Stimulated activated memory B cell treated with anti-CD40 and anti-IgM and Interleukin-4, amounts not matched to agents 10 μg/mL and 1 μg/mL and 100 μg/mL, for 72 hours (primary cell): ENCODE measurements at regions not wholly inside any gene's neighbourhood (a gene's known extent, or its start where the extent isn't known, plus 50 kb on each side); places are given as distances from the start of the nearest gene placed in this dataset.

Experiments
- ATAC-seq: fragments of 150-1000 bp; cut with Tn5 transposase; 2 replicates; pipeline ENCODE4 v1.10.0; 2021
- H3K27ac Mint-ChIP-seq: one replicate; pipeline ENCODE4 v1.8.0; 2022; ENCODE audit warnings: mild to moderate bottlenecking, mixed read lengths
- H3K27me3 Mint-ChIP-seq: one replicate; pipeline ENCODE4 v1.8.0; 2022; ENCODE audit warnings: mixed read lengths
- H3K36me3 Mint-ChIP-seq: one replicate; pipeline ENCODE4 v1.8.0; 2022; ENCODE audit warnings: mixed read lengths
- H3K4me1 Mint-ChIP-seq: one replicate; pipeline ENCODE4 v1.8.0; 2022; ENCODE audit warnings: mixed read lengths
- H3K4me3 Mint-ChIP-seq: one replicate; pipeline ENCODE4 v1.8.0; 2022; ENCODE audit warnings: mild to moderate bottlenecking, moderate library complexity, mixed read lengths
- H3K9me3 Mint-ChIP-seq: one replicate; pipeline ENCODE4 v1.8.0; 2022; ENCODE audit warnings: mixed read lengths

DNA sequence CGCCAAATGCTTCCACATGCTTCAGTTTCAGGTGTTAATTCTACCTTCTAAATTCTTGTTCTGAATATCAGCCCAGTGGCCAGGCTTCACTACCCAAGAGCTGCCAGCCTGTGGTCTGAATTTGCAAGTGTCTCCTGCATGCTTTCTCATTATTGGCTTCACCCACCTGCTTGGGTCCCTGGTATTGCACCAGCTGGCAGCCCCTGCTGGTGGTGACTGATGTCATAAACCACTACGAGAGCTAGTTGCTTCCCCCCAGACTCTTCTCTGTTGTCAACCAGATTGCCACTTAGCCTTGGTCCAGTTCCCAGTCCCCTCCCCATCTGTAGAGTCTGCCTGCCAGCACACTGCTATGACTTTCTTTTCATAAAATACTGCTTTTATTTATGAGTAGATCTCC lies 197.7 kb upstream of the DUSP10 start:
- Mint-ChIP-seq H3K9me3 (peaks cover 5% of the 10 kb centered on the region), H3K27me3 (no peaks in the 10 kb centered on the region), H3K4me1 (peaks cover 16% of the 10 kb centered on the region), H3K27ac (peak overlapping the region; percentile 27), H3K4me3 (no peak overlapping the region), H3K36me3 (no peaks in the 10 kb centered on the region)
- peak; percentile 91 for ATAC-seq

DNA sequence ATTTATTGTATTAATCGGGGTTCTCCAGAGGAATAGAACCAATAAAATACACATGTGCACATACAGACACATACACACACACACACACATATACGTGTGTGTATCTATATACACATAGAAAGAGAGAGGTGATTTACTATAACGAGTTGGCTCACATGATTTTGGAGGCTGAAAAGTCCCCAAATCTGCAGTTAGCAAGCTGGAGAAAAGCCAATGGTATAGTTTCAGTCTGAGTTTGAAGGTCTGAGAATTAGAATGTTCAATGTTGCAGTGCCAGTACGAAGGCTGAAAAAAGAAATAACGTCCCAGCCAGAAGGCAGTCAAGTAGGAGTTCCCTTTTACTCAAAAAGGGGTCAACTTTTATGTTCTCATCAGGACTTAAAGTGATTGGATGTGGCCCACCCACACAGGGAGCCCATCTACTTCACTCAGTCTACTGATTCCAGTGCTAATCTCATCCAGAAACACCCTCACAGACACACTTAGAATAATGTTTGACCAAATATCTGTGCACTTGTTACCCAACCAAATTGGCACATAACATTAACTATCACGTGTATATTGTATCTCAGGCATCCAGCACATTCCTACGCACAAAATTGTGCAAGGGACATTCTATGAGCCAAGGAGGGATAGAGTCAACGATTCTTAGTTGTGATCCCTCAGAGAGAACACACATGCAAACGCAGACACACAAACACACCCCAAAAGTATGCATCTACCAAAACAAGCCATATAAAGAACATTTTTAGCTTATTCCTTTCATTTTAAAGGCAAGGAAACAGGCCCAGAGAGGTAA lies 195.5 kb upstream of the DUSP10 start:
- H3K36me3 Mint-ChIP-seq = no peaks in the 10 kb centered on the region
- peaks cover 16% of the 10 kb centered on the region for H3K4me1 Mint-ChIP-seq
- no peak for ATAC-seq
- H3K27me3 Mint-ChIP-seq = no peaks in the 10 kb centered on the region
- no peaks in the 10 kb centered on the region for H3K9me3 Mint-ChIP-seq
- H3K4me3 Mint-ChIP-seq = no peak overlapping the region
- H3K27ac Mint-ChIP-seq = no peak overlapping the region

DNA sequence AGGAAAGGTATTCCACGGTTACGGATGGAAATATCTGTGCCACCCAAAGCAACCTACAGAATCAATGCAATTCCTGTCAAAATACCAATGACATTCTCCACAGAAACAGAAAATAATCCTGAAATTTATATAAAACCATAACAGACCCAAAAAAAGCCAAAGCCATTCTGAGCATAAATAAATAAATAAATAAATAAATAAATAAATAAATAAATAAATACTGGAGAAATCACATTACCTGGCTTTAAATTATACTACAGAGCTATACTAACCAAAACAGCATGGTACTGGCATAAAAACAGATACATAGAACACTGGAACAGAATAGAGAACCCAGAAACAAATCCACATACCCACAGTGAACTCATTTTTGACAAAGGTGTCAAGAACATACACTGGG lies 191.9 kb upstream of the DUSP10 start:
- Mint-ChIP-seq H3K9me3 (peaks cover 6% of the 10 kb centered on the region), H3K4me1 (peaks cover 2% of the 10 kb centered on the region), H3K36me3 (no peaks in the 10 kb centered on the region), H3K27me3 (no peaks in the 10 kb centered on the region), H3K27ac (no peak overlapping the region), H3K4me3 (no peak overlapping the region)
- no peak for ATAC-seq

DNA sequence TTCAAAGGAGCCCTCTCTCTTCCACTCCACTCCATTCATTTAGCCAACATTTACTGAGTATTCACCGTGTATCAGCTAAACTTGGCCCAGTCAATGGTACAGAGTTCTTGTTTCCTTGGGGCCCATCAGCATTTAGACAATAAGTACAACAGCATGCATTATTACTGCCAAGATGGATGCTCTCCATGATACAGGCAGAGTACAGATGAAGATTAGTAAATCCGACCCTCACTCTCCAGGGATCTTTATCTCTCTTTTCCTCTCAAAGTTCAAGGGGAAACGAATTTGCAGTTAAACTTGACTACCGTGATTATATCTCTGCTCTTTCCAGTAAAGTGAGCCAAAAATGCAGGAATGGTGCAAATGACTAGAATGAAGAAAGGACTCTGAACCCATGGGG lies 184.6 kb upstream of the DUSP10 start:
- H3K4me1 Mint-ChIP-seq = no peaks in the 10 kb centered on the region
- H3K9me3 Mint-ChIP-seq = peaks cover 8% of the 10 kb centered on the region
- H3K27me3 Mint-ChIP-seq = no peaks in the 10 kb centered on the region
- ATAC-seq = no peak
- H3K27ac Mint-ChIP-seq = no peak overlapping the region
- no peak overlapping the region for H3K4me3 Mint-ChIP-seq
- no peaks in the 10 kb centered on the region for H3K36me3 Mint-ChIP-seq

DNA sequence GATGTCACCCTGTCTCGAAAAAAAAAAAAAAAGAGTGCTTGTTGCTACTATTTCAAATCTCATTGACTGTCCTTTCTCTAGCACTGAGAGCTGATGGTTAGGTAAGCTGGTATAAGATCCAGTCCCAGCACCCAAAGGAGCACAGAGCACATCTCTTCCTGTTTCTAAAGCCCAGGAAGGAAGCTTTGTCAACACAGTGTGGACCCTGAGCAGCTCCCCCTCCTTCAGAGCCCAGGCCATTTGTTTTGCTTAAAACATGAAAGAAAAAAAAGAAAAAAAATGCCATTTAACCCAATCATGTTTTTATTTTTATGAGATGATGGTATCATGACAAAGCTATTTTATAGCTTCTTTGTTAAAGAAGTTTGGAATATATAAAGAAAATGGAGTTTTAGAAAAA lies 184.1 kb upstream of the DUSP10 start:
- H3K4me1 Mint-ChIP-seq = no peaks in the 10 kb centered on the region
- no peaks in the 10 kb centered on the region for H3K27me3 Mint-ChIP-seq
- H3K9me3 Mint-ChIP-seq = peaks cover 8% of the 10 kb centered on the region

DNA sequence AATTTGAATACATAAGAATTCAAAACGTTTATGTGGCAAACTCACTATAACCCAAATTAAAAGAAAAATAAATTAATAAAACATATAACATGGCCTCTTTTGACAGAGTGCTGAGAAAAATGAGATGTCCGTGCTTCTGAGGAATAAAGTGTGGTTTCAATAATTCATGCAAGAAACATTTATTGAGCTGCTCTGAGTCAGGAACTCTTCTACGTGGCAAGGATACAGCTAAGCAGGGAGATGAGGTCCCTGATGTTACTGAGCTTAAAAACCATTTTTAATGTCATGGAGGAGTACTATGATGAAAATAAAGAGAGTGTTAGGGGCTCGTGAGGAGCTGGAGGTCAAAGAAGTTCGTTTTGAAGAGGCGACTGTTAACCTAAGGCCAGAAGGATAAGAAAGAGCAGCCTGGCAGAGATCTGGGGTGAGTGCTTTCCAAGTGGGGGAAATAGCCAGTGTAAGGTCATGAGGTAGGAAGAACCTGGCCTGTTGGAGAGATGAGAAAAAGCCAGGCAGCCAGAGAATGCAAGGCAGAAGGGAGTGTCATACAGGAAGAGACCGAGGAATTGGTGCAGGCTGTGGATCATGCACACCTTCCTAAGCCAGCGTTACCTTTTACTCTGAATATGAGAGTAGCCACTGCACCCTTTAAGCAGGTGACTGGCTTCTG lies 182.2 kb upstream of the DUSP10 start:
- no peaks in the 10 kb centered on the region for H3K4me1 Mint-ChIP-seq
- no peak overlapping the region for H3K27ac Mint-ChIP-seq
- H3K9me3 Mint-ChIP-seq = peaks cover 2% of the 10 kb centered on the region
- ATAC-seq = no peak
- H3K36me3 Mint-ChIP-seq = no peaks in the 10 kb centered on the region
- no peaks in the 10 kb centered on the region for H3K27me3 Mint-ChIP-seq
- H3K4me3 Mint-ChIP-seq = no peak overlapping the region

More for the DNA sequence above, 184.1 kb upstream of the DUSP10 start:
- Mint-ChIP-seq H3K4me3 (no peak overlapping the region), H3K27ac (no peak overlapping the region), H3K36me3 (no peaks in the 10 kb centered on the region)
- ATAC-seq = no peak

DNA sequence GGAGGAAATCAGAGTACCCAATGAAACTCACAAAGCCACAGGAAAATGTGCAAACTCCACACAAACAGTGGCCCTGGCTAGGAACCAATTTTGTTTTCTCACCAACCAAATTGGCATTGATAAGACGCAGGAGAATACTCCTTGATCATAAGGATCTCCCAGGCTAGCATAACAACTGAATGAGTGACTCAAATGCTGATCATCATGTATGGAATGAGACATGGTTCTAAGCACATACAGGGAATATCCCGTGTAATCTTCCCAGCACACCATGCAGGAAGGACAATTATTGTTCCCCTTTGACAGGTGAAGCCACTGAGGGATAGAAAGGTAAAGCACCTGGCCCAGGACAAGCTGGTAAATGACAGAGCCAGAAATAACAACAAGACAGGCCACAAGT lies 180.0 kb upstream of the DUSP10 start:
- H3K9me3 Mint-ChIP-seq = no peaks in the 10 kb centered on the region
- H3K4me3 Mint-ChIP-seq = no peak overlapping the region
- no peak for ATAC-seq
- H3K27me3 Mint-ChIP-seq = no peaks in the 10 kb centered on the region
- no peaks in the 10 kb centered on the region for H3K36me3 Mint-ChIP-seq
- no peak overlapping the region for H3K27ac Mint-ChIP-seq
- no peaks in the 10 kb centered on the region for H3K4me1 Mint-ChIP-seq

DNA sequence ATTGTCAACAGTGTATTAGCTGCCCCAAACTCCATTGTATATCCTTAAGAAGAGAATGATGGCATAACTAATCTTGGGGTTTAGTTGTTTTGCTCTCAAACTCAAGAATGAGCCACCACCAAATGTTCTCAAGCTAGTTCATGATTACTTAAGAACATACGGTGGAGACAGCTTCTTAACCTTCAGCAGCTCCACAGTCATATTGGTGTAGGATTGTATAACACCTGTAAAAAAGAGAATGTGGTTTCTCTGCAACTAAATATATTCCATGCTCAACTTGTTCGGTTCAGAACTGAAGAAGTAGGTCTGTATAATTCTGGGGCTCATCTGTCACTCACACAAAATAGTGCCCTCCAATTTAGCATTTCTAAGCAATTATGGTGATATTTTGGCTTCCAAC lies 177.9 kb upstream of the DUSP10 start:
- no peak overlapping the region for H3K27ac Mint-ChIP-seq
- no peaks in the 10 kb centered on the region for H3K9me3 Mint-ChIP-seq
- no peaks in the 10 kb centered on the region for H3K4me1 Mint-ChIP-seq
- ATAC-seq = no peak
- no peaks in the 10 kb centered on the region for H3K27me3 Mint-ChIP-seq
- no peaks in the 10 kb centered on the region for H3K36me3 Mint-ChIP-seq
- no peak overlapping the region for H3K4me3 Mint-ChIP-seq

DNA sequence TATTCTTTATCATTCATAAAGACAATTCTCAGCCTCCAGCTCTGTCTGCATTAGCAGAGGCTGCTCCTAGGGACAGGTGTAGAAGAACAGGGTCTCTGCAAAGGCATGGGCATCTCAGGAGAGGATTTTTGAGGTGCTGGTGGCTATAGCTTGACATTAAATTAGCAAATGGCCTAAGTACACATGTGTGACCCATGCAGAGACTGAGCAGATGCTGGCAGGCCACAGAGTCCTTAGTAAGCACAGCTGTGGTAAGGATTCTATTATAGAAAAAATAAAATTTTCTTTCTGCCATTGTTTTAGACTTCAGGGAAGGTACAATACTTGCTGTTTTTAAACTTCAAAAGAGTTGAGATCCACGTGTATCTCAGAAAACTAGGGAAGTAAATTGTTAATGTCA lies 177.5 kb upstream of the DUSP10 start:
- H3K36me3 Mint-ChIP-seq = no peaks in the 10 kb centered on the region
- H3K9me3 Mint-ChIP-seq = no peaks in the 10 kb centered on the region
- no peaks in the 10 kb centered on the region for H3K4me1 Mint-ChIP-seq
- H3K27me3 Mint-ChIP-seq = no peaks in the 10 kb centered on the region
- no peak overlapping the region for H3K4me3 Mint-ChIP-seq
- H3K27ac Mint-ChIP-seq = no peak overlapping the region
- ATAC-seq = no peak

DNA sequence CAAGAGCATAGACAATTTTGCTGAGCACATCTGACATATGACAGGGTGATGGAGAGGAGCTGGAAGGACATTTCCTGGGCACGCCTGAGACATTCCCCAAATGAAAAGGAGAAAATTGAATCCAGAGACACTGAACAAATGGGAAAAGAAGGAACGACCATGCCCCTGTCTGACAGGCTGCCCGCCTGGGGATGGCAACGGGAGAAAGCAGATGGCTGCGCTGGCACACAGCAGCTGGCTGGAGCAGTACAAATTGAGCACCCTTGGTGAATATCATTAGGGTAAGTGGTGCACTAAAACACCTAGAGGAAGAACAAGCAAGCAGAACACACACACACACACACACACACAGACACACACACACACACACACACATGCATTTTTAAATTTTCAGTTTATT lies 174.3 kb upstream of the DUSP10 start:
- Mint-ChIP-seq H3K4me3 (no peak overlapping the region), H3K9me3 (no peaks in the 10 kb centered on the region), H3K4me1 (peaks cover 11% of the 10 kb centered on the region), H3K27me3 (no peaks in the 10 kb centered on the region), H3K27ac (no peak overlapping the region), H3K36me3 (no peaks in the 10 kb centered on the region)
- ATAC-seq = no peak

DNA sequence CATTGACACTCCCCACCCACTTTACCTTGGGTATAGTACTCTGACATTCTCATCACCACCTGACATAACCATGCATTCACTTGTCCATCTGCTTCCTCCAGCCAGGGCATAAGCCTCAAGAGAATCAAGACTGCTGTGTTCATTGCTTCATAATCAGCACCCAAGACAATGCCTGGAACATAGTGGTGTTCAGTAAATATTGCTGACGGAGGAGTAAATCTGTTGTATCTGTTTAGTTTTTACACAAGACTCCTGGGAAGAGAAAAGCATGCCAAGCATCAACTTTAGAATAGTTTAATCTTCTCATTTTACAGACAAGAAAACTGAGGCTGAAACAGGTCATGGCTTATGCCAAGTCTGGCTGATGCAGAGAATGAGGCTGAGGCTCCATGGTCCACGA lies 173.9 kb upstream of the DUSP10 start:
- Mint-ChIP-seq H3K36me3 (no peaks in the 10 kb centered on the region), H3K4me1 (peaks cover 14% of the 10 kb centered on the region)
- ATAC-seq = no peak

DNA sequence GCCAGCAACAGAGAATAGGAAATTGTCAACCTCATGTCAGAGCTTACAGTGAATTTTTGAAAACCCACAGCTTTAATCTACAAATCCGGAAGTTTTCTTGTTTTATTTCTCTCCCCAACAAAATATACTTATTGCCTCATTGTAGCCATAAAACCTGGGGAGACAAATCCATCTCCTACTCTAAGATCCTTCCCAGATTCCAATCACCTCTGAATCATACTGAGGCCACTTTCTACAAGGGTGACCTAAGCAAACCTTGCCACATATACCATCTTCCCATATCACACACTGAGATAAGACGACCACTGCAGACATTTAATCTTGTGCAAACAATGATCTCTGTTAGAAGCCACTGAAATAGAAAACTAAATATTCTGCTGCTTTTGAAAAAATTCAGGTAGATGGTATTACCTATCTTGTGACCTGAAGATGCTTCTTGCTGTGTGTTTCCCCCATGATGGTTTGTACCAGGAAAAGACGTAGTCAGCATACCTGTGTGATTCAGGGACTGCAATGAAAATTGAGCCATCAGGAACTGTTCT lies 171.5 kb upstream of the DUSP10 start:
- H3K4me1 Mint-ChIP-seq = peaks cover 14% of the 10 kb centered on the region
- no peaks in the 10 kb centered on the region for H3K36me3 Mint-ChIP-seq
- H3K27ac Mint-ChIP-seq = no peak overlapping the region
- no peak overlapping the region for H3K4me3 Mint-ChIP-seq
- ATAC-seq = no peak
- no peaks in the 10 kb centered on the region for H3K9me3 Mint-ChIP-seq
- H3K27me3 Mint-ChIP-seq = no peaks in the 10 kb centered on the region

More for the DNA sequence above, 173.9 kb upstream of the DUSP10 start:
- Mint-ChIP-seq H3K9me3 (no peaks in the 10 kb centered on the region), H3K4me3 (no peak overlapping the region), H3K27me3 (no peaks in the 10 kb centered on the region), H3K27ac (no peak overlapping the region)

DNA sequence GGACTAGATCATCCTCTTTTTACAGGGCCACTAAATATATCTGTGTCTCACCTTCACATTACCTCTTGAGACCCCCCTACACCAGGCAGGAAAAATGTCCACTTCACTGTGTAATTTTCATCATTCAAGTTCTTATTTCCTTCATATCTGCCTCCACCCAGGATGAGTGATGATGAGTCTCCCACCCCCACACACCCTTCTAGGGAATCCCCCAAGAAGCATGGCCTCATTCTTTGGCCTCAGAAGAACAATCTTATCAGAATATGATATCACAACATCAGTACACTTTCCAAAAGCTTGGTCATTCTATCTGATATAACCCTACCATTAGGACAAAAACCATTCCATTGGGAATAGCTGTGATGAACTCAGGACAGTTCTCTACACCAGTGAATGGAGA lies 170.3 kb upstream of the DUSP10 start:
- no peaks in the 10 kb centered on the region for H3K36me3 Mint-ChIP-seq
- H3K4me3 Mint-ChIP-seq = no peak overlapping the region
- peaks cover 14% of the 10 kb centered on the region for H3K4me1 Mint-ChIP-seq
- no peaks in the 10 kb centered on the region for H3K27me3 Mint-ChIP-seq
- no peak for ATAC-seq
- H3K9me3 Mint-ChIP-seq = no peaks in the 10 kb centered on the region
- H3K27ac Mint-ChIP-seq = no peak overlapping the region

DNA sequence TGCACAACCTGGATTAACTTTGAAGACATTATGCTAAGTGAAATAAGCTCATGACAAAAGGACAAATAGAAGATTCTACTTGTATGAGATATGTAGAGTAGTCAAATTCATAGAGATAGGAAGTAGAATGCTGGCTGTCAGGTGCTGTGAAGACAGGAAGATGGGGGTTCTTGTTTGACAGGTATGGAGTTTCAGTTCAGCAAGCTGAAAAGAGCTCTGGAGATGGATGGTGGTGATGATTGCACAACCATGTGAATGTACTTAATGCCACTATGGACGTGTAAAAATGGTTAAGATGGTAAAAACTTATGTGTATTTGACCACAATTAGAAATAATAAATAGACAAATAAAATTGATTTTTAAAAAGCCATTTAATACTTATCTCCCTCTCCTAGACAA lies 169.8 kb upstream of the DUSP10 start:
- no peak for ATAC-seq
- no peak overlapping the region for H3K4me3 Mint-ChIP-seq
- no peaks in the 10 kb centered on the region for H3K36me3 Mint-ChIP-seq
- peaks cover 14% of the 10 kb centered on the region for H3K4me1 Mint-ChIP-seq
- no peak overlapping the region for H3K27ac Mint-ChIP-seq
- no peaks in the 10 kb centered on the region for H3K9me3 Mint-ChIP-seq
- no peaks in the 10 kb centered on the region for H3K27me3 Mint-ChIP-seq

DNA sequence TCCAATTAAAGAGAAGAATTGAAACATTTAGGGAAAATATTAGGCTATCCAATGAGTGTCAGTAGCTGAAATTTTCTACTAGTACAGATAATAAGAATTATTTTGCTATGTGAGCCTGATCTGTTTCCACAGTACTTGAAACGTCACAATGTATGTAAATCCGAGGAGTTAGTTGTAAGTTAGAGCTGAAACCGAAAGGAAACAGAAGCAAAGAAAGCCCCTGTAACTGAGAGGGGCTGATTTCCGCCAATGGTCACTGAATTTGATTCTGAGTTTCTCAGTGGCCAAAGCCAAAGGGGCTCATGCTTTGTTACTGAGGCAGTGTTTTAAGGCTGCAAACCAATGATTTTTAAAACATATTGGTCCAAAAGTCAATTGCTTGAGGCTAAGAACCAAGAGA lies 168.3 kb upstream of the DUSP10 start:
- no peak for ATAC-seq
- Mint-ChIP-seq H3K9me3 (no peaks in the 10 kb centered on the region), H3K27me3 (no peaks in the 10 kb centered on the region), H3K27ac (no peak overlapping the region), H3K36me3 (no peaks in the 10 kb centered on the region), H3K4me3 (no peak overlapping the region), H3K4me1 (peaks cover 14% of the 10 kb centered on the region)

DNA sequence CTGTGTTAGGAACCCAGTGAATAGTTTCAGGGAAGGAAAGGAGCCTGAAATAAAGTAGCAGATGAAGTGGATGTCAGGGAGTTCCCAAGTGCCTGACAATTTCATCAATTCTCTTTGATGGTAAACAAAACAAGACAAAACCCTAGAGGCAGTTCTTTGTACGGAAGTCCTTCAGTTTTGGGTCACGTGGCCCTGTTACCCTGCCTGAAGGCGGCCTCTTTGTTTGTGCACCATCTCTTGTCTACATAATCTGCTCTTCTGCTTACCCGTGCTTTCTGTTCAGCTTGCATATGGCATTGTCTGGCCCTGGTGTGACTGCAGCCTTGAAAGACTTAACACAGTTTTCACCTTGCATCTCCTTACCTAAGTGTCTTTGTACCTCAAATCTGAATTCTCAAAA lies 166.7 kb upstream of the DUSP10 start:
- ATAC-seq = no peak
- Mint-ChIP-seq H3K27me3 (no peaks in the 10 kb centered on the region), H3K4me1 (peaks cover 14% of the 10 kb centered on the region), H3K36me3 (no peaks in the 10 kb centered on the region), H3K27ac (no peak overlapping the region), H3K9me3 (no peaks in the 10 kb centered on the region), H3K4me3 (no peak overlapping the region)
